Lung (tissue), 11 donors: ENCODE measurements at regions not wholly inside any gene's neighbourhood (a gene's known extent, or its start where the extent isn't known, plus 50 kb on each side); places are given as distances from the start of the nearest gene placed in this dataset.

Source experiments
- ATAC-seq: fragments of 200-7000 bp; cut with Tn5 transposase; one replicate; pipeline ENCODE4 v1.9.1; 2020; ENCODE audit warnings: moderate number of reproducible peaks; ENCODE audit not compliant: insufficient read depth, low FRiP score
- DNase-seq, 3 donors: peaks; one replicate each; pipeline ENCODE4 v3.0.0-alpha.2; 2013 to 2017
- H3K27ac ChIP-seq, 2 donors: one replicate each; pipeline ENCODE4 v1.5.1; 2013; ENCODE audit warnings: mild to moderate bottlenecking in 2 of 2, moderate library complexity in 2 of 2, control low read depth in 1 of 2, inconsistent platforms in 1 of 2, low read depth in 1 of 2, low read length in 1 of 2
- H3K27me3 ChIP-seq, 3 donors: one replicate each; pipeline ENCODE4 v1.5.1; 2013; ENCODE audit warnings: low read length in 2 of 3; ENCODE audit not compliant: control insufficient read depth in 3 of 3, insufficient read depth in 3 of 3
- H3K36me3 ChIP-seq, 4 donors: one replicate each; pipeline ENCODE4 v1.5.1; 2013; ENCODE audit warnings: low read length in 4 of 4, mild to moderate bottlenecking in 1 of 4, moderate library complexity in 1 of 4; ENCODE audit not compliant: control insufficient read depth in 4 of 4, insufficient read depth in 4 of 4
- H3K4me1 ChIP-seq, 5 donors: one replicate each; pipeline ENCODE4 v1.5.1; 2013; ENCODE audit warnings: low read length in 5 of 5, mild to moderate bottlenecking in 2 of 5, moderate library complexity in 1 of 5; ENCODE audit not compliant: control insufficient read depth in 5 of 5, insufficient read depth in 5 of 5
- H3K4me3 ChIP-seq: one replicate; pipeline ENCODE4 v1.5.1; 2013; ENCODE audit warnings: mild to moderate bottlenecking, control low read depth, moderate library complexity
- H3K9ac ChIP-seq, 2 donors: one replicate each; pipeline ENCODE4 v1.5.1; 2013; ENCODE audit warnings: low read length in 2 of 2, control low read depth in 1 of 2; ENCODE audit not compliant: insufficient read depth in 1 of 2
- H3K9me3 ChIP-seq, 4 donors: one replicate each; pipeline ENCODE4 v1.5.1; 2013; ENCODE audit warnings: low read length in 3 of 4, mild to moderate bottlenecking in 1 of 4, moderate library complexity in 1 of 4; ENCODE audit not compliant: control insufficient read depth in 4 of 4, insufficient read depth in 3 of 4
- CTCF ChIP-seq: IDR thresholded peaks from 2 replicates; pipeline ENCODE4 v1.5.1; 2012; ENCODE audit warnings: mild to moderate bottlenecking; ENCODE audit errors: control extremely low read depth, extremely low read depth
- WGBS, 2 donors: extraction: QIAGEN DNeasy Blood & Tissue Kit; methylation state at CpG; one replicate each; pipeline ENCODE4 v1.1.7; 2013; 5-methylcytosine and 5-hydroxymethylcytosine counted together
- donor health status: control.
- donor health status: control.
- donor health status: Bipolar disorder and iron deficiency.
- donor health status: healthy.
- donor health status: DM: yes; HTN: yes; CAD: no.

DNA sequence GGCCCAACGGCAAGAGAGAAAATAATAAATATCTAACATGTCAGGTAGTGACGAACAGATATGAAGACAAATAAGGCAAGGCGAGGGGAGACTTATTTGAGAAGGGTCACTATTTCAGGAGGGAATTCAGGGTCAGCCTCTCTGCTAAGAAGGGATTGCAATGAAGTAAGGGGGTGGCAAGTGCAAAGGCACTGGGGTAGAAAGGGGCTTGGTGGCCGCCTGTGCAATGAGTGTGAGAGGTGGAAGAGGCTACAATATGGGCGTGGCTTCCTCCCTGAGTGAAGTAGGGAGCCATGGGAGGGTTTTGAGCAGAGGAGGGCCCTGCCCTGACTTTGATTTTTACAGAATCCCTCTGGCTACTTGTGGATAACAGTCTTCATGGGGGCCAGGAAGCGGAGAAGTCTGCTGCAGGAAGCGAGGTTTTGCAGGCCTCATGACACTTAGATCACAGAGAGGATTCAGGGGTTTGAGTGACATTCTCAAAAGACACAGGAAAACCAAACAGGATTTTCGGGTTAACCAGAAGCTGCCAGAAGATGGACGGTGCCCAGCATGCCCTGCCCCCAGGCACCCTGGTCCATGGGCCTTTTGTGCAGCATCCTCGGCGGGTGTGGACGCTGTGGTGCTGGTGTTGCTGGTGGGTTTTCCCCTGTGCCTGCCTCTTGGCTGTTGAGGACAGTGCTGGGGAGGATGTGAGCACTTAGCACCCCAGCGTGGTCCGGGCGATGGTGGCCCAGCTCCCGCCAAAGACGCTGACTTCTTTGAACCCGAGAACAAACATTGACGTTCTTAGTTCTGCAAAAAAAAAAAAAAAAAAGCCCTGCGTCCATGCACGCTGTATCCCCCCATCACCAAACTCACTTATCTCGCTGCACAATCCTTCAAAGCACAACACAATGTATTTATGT, 124.2 kb upstream of the PTPN1 start:
- no peaks in the 10 kb centered on the region for H3K36me3 ChIP-seq
- H3K27ac ChIP-seq = peak overlapping the region in 1 of 2 donors; percentile 18
- H3K9me3 ChIP-seq = no peaks in the 10 kb centered on the region
- H3K4me1 ChIP-seq = peaks cover 0 to 58% (median 21%) of the 10 kb centered on the region in 5 donors
- 38 to 65% methylated on average over 22 of the region's 22 CpGs for WGBS, 2 donors
- DNase-seq = peak; percentile 56 to 61 (median 56)
- TF ChIP-seq CTCF = no peak
- no peak for ATAC-seq
- H3K27me3 ChIP-seq = no peaks in the 10 kb centered on the region
- no peak overlapping the region for H3K9ac ChIP-seq
- no peak overlapping the region for H3K4me3 ChIP-seq

DNA sequence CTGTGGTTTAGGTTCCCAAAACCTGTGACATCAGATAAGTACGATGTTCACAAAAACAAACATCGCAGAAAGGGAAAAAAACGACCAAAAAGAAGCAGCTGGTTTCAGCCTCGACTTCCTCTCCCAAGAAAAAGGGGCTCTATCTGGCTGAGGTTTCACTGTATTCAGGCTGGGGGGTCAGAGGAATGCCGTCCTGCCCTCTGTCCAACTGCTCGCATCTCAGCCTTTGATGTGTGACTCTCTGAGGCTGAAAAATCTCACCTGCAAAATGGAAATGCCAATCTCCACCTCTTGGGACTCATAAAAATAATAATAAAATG, 123.6 kb upstream of the PTPN1 start:
- ATAC-seq (no peak), DNase-seq (no peak)
- TF ChIP-seq CTCF = no peak
- Histone ChIP-seq H3K9ac (no peak overlapping the region), H3K27ac (no peak overlapping the region), H3K9me3 (no peaks in the 10 kb centered on the region), H3K4me1 (peaks cover 0 to 52% (median 17%) of the 10 kb centered on the region in 5 donors), H3K36me3 (no peaks in the 10 kb centered on the region), H3K4me3 (no peak overlapping the region), H3K27me3 (no peaks in the 10 kb centered on the region)
- 31 to 51% methylated on average over 6 of the region's 6 CpGs for WGBS, 2 donors

DNA sequence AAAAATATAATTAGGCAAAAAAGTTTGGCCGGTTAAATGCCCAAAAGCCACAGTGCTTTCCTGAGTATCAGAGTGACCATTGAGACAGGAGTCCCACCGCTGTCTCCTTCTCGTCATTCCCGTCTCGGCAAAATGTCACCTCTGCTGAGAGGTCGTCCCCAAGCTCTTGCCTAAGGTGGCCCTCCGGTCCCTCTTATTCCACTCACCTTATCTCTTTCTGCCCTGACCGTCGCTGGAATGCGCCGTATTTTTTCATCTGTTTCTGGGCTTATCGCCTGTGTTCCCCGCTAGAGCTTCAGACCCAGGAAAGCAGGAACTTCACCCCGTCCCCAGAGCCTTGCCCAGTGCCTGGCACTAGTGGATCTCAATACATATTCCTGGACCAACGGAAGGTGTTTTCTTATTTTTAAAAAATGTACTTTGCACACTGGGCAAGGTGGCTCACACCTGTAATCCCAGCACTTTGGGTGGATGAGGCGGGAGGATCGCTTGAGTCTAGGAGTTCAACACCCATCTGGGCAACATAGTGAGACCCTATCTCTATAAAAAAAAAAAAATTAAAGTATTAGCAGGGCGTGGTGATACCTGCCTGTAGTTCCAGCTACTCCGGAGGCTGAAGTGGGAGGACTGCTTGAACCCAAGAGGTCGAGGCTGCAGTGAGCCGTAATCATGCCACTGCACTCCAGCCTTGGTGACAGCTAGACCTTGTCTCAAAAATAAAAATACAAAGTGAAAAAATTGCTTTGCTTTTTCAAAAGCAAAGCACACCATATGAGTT, 122.8 kb upstream of the PTPN1 start:
- H3K4me1 ChIP-seq = peaks cover 0 to 44% (median 16%) of the 10 kb centered on the region in 5 donors
- ATAC-seq (no peak), DNase-seq (no peak)
- H3K27me3 ChIP-seq = no peaks in the 10 kb centered on the region
- no peaks in the 10 kb centered on the region for H3K36me3 ChIP-seq
- 68 to 73% methylated on average over 21 of the region's 21 CpGs for WGBS, 2 donors
- TF ChIP-seq CTCF = no peak
- H3K4me3 ChIP-seq = no peak overlapping the region
- no peak overlapping the region for H3K27ac ChIP-seq
- no peaks in the 10 kb centered on the region for H3K9me3 ChIP-seq
- no peak overlapping the region for H3K9ac ChIP-seq
